ENCODE measurements at regions not wholly inside any gene's neighbourhood (a gene's known extent, or its start where the extent isn't known, plus 50 kb on each side); places are given as distances from the start of the nearest gene placed in this dataset.

DNA sequence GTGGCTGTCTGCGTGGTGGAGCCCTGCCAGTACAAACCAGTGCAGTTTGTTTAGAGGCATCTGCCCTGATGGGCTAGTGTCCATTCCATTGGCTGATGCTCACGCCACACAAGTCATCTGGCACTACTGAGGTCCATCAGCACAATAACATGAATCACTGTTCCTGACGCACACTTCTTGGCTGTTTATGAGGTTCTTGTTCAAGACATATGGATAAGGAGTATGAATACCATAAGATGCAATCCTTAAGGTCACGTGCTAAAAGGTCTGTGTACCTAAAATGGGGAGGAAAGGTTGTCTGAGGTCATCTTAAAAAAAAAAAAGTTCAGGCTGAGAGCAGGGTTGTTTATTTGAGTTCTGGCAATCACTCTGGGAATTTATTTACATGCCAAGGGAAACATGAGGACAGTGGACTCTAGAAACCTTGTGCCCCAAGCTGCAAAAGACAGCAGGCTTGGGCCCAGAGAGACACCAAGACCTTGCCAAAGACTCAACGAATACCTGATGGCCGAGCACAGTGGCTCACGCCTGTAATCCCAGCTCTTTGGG is 54.1 kb upstream of the SHLD1 start:
- peaks cover 16% of the 10 kb centered on the region for H3K4me1 ChIP-seq (ENCODE audit: low read length)
- H4K20me1 ChIP-seq (ENCODE audit: insufficient read depth, low read length) = no peaks in the 10 kb centered on the region
- no peak overlapping the region for H3K9ac ChIP-seq (ENCODE audit: low read length)
- no peaks in the 10 kb centered on the region for H3K36me3 ChIP-seq (replicated peaks; ENCODE audit: low read depth, low read length)
- no peaks in the 10 kb centered on the region for H3K9me3 ChIP-seq (ENCODE audit: insufficient read depth, low read length)
- H3K27ac ChIP-seq (ENCODE audit: low read length) = no peak overlapping the region
- H3K4me2 ChIP-seq (ENCODE audit: low read length) = no peak overlapping the region
- H3K79me2 ChIP-seq (ENCODE audit: low read length) = no peaks in the 10 kb centered on the region
- no peak overlapping the region for H3K4me3 ChIP-seq (ENCODE audit: low read length)
- H2AFZ ChIP-seq (ENCODE audit: low read depth, low read length) = no peak overlapping the region
- peaks cover 4% of the 10 kb centered on the region; the same call in 1 of the 2 replicates for H3K27me3 ChIP-seq (ENCODE audit: low read depth, low read length)
- no peak for TF ChIP-seq EZH2phosphoT487 (IDR thresholded peaks at IDR 0.05; ENCODE audit: low read depth)
- TF ChIP-seq, protein P1, sequence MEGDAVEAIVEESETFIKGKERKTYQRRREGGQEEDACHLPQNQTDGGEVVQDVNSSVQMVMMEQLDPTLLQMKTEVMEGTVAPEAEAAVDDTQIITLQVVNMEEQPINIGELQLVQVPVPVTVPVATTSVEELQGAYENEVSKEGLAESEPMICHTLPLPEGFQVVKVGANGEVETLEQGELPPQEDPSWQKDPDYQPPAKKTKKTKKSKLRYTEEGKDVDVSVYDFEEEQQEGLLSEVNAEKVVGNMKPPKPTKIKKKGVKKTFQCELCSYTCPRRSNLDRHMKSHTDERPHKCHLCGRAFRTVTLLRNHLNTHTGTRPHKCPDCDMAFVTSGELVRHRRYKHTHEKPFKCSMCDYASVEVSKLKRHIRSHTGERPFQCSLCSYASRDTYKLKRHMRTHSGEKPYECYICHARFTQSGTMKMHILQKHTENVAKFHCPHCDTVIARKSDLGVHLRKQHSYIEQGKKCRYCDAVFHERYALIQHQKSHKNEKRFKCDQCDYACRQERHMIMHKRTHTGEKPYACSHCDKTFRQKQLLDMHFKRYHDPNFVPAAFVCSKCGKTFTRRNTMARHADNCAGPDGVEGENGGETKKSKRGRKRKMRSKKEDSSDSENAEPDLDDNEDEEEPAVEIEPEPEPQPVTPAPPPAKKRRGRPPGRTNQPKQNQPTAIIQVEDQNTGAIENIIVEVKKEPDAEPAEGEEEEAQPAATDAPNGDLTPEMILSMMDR (IDR thresholded peaks at IDR 0.05; ENCODE audit: low read depth, low read length) = no peak

DNA sequence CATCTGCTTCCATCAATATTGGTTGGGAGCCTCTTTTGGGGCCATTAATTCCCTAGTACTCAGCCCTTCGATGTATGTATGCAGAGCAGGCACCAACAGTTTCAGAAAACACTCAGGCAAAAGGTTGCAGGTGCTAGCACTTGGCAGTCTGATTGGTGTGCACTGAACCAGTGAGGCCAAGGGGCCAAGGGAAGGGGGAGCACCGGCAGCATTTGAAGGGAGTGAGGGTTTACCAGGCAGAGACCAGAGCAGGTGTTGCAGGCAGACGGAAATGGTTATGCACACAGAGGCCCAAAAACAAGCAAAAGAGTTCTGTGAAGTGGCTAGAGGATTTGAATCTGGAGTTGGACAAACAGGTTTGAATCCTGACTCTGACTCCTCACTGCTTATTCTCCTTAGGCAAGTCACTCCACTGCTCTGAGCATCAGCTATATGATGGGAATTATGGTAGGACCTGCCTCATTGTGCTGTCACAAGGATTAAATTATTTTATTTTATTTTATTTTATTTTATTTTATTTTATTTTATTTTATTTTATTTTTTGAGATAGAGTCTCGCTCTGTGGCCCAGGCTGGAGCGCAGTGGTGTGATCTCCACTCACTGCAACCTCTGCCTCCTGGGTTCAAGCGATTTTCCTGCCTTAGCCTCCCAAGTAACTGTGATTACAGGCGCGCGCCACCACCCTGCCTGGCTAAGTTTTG is 58.1 kb upstream of the SHLD1 start:
- H3K79me2 ChIP-seq (ENCODE audit: low read length) = no peaks in the 10 kb centered on the region
- H3K27me3 ChIP-seq (ENCODE audit: low read depth, low read length) = peaks cover 4% of the 10 kb centered on the region; the same call in 1 of the 2 replicates
- H3K4me1 ChIP-seq (ENCODE audit: low read length) = peaks cover 16% of the 10 kb centered on the region
- H3K4me3 ChIP-seq (ENCODE audit: low read length) = peak overlapping the region; percentile 28
- no peak overlapping the region for H2AFZ ChIP-seq (ENCODE audit: low read depth, low read length)
- no peak overlapping the region for H3K9ac ChIP-seq (ENCODE audit: low read length)
- no peaks in the 10 kb centered on the region for H3K36me3 ChIP-seq (replicated peaks; ENCODE audit: low read depth, low read length)
- H4K20me1 ChIP-seq (ENCODE audit: insufficient read depth, low read length) = no peaks in the 10 kb centered on the region
- H3K9me3 ChIP-seq (ENCODE audit: insufficient read depth, low read length) = no peaks in the 10 kb centered on the region
- TF ChIP-seq, protein P1 (IDR thresholded peaks at IDR 0.05; ENCODE audit: low read depth, low read length) = no peak
- TF ChIP-seq EZH2phosphoT487 (IDR thresholded peaks at IDR 0.05; ENCODE audit: low read depth) = no peak
- H3K27ac ChIP-seq (ENCODE audit: low read length) = peak overlapping the region; percentile 26; the same call in 1 of the 2 replicates
- H3K4me2 ChIP-seq (ENCODE audit: low read length) = peak overlapping the region; percentile 56

DNA sequence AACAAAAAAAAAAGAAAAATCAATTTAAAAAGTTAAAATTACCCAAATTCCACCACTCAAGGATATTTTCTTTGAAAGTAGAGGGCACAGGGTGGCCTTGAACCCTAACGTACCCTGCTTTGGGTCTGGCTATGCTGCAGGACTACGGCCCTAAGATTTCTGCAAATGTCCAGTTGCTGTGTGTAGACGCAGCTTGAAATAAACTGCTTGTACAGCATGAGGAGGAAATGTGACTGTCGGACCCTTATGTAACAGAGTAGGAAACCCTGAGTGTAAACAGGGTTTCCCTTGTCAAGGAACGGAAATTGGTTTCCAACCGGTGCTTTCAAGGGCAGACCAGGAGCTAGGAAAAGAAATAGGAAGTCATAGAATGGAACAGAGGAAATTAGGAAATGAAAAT is 60.7 kb upstream of the SHLD1 start:
- Histone ChIP-seq H3K4me1 (ENCODE audit: low read length) (peaks cover 16% of the 10 kb centered on the region), H3K27me3 (ENCODE audit: low read depth, low read length) (0 out of 2 replicates have a peak, but pooled peaks cover under 1% of the 10 kb centered on the region), H2AFZ (ENCODE audit: low read depth, low read length) (no peak overlapping the region), H3K9ac (ENCODE audit: low read length) (no peak overlapping the region), H3K27ac (ENCODE audit: low read length) (no peak overlapping the region), H3K4me3 (ENCODE audit: low read length) (no peak overlapping the region), H3K36me3 (replicated peaks; ENCODE audit: low read depth, low read length) (no peaks in the 10 kb centered on the region), H3K9me3 (ENCODE audit: insufficient read depth, low read length) (no peaks in the 10 kb centered on the region), H3K79me2 (ENCODE audit: low read length) (no peaks in the 10 kb centered on the region), H3K4me2 (ENCODE audit: low read length) (no peak overlapping the region), H4K20me1 (ENCODE audit: insufficient read depth, low read length) (no peaks in the 10 kb centered on the region)
- no peak for TF ChIP-seq EZH2phosphoT487 (IDR thresholded peaks at IDR 0.05; ENCODE audit: low read depth)
- TF ChIP-seq, protein P1 (IDR thresholded peaks at IDR 0.05; ENCODE audit: low read depth, low read length) = no peak

DNA sequence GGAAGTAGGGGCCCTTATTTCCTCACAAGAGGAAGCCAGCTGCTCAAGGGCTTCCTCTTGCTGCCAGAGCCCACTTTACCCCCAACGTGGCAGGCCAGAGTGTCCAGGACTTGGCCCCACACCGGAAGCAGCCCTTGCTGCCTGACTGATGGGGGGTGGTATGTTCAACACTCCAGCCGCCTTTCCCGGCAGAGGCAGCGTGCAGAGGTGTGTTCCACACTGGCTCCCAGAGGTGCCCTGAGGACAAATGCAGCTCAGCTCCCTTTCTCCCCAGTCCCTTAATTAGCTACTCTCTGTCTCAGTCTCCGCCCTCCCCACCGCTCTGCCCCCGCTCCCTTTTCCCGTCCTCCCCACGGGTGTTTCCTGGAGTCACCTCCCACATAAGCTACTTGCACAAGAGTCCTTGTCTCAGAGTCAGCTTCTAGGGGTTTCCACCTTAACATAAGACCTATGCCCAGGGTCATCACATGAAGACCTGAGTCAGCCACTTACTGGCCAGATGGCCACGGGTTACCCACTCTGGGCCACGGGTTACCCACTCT is 61.7 kb upstream of the SHLD1 start:
- H3K9ac ChIP-seq (ENCODE audit: low read length) = no peak overlapping the region
- no peak overlapping the region for H3K4me3 ChIP-seq (ENCODE audit: low read length)
- H3K4me2 ChIP-seq (ENCODE audit: low read length) = no peak overlapping the region
- TF ChIP-seq, protein P1 (IDR thresholded peaks at IDR 0.05; ENCODE audit: low read depth, low read length) = no peak
- no peak overlapping the region for H2AFZ ChIP-seq (ENCODE audit: low read depth, low read length)
- no peak overlapping the region for H3K27ac ChIP-seq (ENCODE audit: low read length)
- H3K4me1 ChIP-seq (ENCODE audit: low read length) = peaks cover 16% of the 10 kb centered on the region
- H3K36me3 ChIP-seq (replicated peaks; ENCODE audit: low read depth, low read length) = no peaks in the 10 kb centered on the region
- no peaks in the 10 kb centered on the region for H4K20me1 ChIP-seq (ENCODE audit: insufficient read depth, low read length)
- H3K27me3 ChIP-seq (ENCODE audit: low read depth, low read length) = no peaks in the 10 kb centered on the region
- no peaks in the 10 kb centered on the region for H3K9me3 ChIP-seq (ENCODE audit: insufficient read depth, low read length)
- no peaks in the 10 kb centered on the region for H3K79me2 ChIP-seq (ENCODE audit: low read length)

Data from OCI-LY3 (cell line).